ENCODE measurements at regions not wholly inside any gene's neighbourhood (a gene's known extent, or its start where the extent isn't known, plus 50 kb on each side); places are given as distances from the start of the nearest gene placed in this dataset.

DNA sequence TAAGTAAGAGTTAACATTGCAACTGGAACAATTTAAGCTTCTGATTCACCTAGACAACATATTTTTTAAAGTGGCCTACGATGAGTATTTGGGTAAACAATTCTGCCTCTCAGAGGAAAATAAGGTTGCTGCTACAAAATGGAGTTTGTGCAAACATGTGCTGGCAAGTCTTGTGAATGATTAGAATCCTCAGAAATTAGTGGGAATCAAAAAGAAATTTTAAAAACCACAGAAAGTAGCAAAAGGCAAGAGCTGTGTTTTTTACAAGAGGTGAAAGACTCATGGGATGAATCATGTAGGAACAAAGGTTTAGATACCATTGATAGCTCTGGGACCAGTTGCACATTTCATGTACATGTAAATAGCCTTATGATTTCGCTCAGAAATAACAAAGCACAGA lies 561.6 kb downstream of the TAF11L14 start:
- Mint-ChIP-seq H3K9me3 (peaks cover 22% of the 10 kb centered on the region), H3K36me3 (ENCODE audit: low read depth) (no peaks in the 10 kb centered on the region), H3K27ac (no peak overlapping the region), H3K27me3 (no peaks in the 10 kb centered on the region), H3K4me1 (no peaks in the 10 kb centered on the region), H3K4me3 (no peak overlapping the region)
- ChIA-PET POLR2A (no interaction called here), CTCF (no interaction called here)
- DNase-seq (no peak), ATAC-seq (ENCODE audit: low read depth) (no peak)
- TF ChIP-seq, protein P1, sequence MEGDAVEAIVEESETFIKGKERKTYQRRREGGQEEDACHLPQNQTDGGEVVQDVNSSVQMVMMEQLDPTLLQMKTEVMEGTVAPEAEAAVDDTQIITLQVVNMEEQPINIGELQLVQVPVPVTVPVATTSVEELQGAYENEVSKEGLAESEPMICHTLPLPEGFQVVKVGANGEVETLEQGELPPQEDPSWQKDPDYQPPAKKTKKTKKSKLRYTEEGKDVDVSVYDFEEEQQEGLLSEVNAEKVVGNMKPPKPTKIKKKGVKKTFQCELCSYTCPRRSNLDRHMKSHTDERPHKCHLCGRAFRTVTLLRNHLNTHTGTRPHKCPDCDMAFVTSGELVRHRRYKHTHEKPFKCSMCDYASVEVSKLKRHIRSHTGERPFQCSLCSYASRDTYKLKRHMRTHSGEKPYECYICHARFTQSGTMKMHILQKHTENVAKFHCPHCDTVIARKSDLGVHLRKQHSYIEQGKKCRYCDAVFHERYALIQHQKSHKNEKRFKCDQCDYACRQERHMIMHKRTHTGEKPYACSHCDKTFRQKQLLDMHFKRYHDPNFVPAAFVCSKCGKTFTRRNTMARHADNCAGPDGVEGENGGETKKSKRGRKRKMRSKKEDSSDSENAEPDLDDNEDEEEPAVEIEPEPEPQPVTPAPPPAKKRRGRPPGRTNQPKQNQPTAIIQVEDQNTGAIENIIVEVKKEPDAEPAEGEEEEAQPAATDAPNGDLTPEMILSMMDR (IDR thresholded peaks at IDR 0.05): no peak
- intact Hi-C loops (cut with micrococcal nuclease): no loop called here

DNA sequence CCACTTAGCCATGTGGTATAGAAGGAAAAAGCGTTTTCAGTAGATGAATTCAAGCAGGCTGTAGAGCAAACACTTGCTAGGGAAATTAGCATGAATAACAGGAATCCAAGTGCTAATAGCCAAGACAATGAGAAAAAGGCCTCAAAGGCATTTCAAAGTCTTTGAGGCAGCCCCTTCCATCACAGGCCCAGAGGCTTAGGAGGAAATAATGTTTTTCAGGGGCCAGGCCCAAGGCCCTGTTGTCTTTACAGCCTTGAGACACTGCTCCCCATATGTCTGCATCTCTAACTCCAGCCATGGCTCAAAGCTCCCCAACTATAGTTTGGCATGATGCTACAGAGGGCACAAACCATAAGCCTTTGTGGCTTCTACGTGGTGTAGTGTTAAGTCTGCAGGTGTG lies 563.5 kb downstream of the TAF11L14 start:
- Mint-ChIP-seq H3K4me1 (no peaks in the 10 kb centered on the region), H3K27me3 (no peaks in the 10 kb centered on the region), H3K4me3 (no peak overlapping the region), H3K27ac (no peak overlapping the region), H3K36me3 (ENCODE audit: low read depth) (no peaks in the 10 kb centered on the region), H3K9me3 (peaks cover 11% of the 10 kb centered on the region)
- POLR2A ChIA-PET: no interaction called here
- no peak for ATAC-seq (ENCODE audit: low read depth)
- DNase-seq: no peak
- TF ChIP-seq, protein P1 (IDR thresholded peaks at IDR 0.05): no peak
- intact Hi-C loops (cut with micrococcal nuclease): no loop called here
- CTCF ChIA-PET: no interaction called here

DNA sequence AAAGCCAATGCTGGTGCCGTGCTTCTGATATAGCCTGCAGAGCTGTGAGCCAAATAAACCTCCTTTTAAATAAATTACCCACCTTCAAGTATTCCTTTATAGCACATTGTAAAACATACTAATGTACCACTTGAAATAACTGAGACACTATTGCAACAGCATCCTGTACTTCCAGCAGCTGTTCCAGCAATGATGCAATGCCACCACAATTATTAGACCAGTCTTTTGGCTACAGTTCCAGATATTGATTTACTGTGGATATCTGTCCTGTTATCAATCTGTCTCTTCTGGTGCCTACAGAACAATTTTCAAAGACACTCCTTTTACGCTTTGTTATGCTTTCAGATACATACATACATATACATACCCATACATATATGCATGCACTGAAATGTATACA lies 567.9 kb downstream of the TAF11L14 start:
- no peak overlapping the region for H3K27ac Mint-ChIP-seq
- intact Hi-C loops (cut with micrococcal nuclease): no loop called here
- TF ChIP-seq, protein P1 (IDR thresholded peaks at IDR 0.05): no peak
- POLR2A ChIA-PET: no interaction called here
- no peak for DNase-seq
- no peaks in the 10 kb centered on the region for H3K36me3 Mint-ChIP-seq (ENCODE audit: low read depth)
- H3K4me1 Mint-ChIP-seq: no peaks in the 10 kb centered on the region
- H3K4me3 Mint-ChIP-seq: no peak overlapping the region
- peaks cover 8% of the 10 kb centered on the region for H3K9me3 Mint-ChIP-seq
- ATAC-seq (ENCODE audit: low read depth): no peak
- H3K27me3 Mint-ChIP-seq: no peaks in the 10 kb centered on the region
- CTCF ChIA-PET: no interaction called here

DNA sequence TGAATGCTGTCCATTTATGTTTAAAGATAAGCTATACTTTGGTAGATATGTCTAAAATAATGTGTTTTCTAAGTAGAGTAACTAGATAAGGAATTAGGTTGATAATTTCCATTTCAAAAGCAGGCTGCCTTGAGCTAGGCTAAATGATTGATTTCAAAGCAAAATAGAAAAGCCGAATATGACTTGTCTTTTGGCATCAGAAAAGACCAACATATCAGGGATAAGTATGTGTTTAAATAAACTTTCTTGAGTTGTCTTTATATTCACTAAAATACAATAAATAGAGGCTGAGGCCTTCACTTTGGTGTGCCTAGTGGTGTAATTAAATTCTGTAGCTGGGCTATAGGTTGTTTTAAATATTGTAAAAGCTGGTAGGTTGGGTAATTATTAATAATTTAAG lies 569.0 kb downstream of the TAF11L14 start:
- H3K27ac Mint-ChIP-seq: no peak overlapping the region
- H3K4me3 Mint-ChIP-seq: no peak overlapping the region
- intact Hi-C loops (cut with micrococcal nuclease): no loop called here
- ATAC-seq (ENCODE audit: low read depth) (no peak), DNase-seq (no peak)
- TF ChIP-seq, protein P1 (IDR thresholded peaks at IDR 0.05): no peak
- no peaks in the 10 kb centered on the region for H3K36me3 Mint-ChIP-seq (ENCODE audit: low read depth)
- POLR2A ChIA-PET: no interaction called here
- CTCF ChIA-PET: no interaction called here
- H3K27me3 Mint-ChIP-seq: no peaks in the 10 kb centered on the region
- H3K9me3 Mint-ChIP-seq: peaks cover 5% of the 10 kb centered on the region
- no peaks in the 10 kb centered on the region for H3K4me1 Mint-ChIP-seq

DNA sequence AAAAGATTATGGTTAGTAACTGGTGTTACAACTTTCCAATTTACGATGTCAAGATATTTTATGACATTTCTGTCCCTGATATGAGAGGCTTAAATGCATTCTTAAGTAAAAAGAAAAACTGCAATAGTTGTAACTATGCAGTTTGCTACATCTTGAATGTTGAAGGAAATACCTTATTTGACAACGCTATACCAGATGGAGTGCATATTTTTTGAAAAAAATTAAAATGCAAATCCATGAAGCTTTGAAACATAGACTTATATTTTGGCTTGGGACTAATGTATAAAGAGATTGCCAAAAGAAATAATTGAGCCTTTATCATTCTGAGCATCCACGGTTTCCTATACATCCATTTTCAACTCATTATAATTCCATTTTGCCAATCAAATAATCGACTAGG lies 579.4 kb downstream of the TAF11L14 start:
- peaks cover 11% of the 10 kb centered on the region for H3K9me3 Mint-ChIP-seq
- H3K36me3 Mint-ChIP-seq (ENCODE audit: low read depth): no peaks in the 10 kb centered on the region
- H3K27me3 Mint-ChIP-seq: no peaks in the 10 kb centered on the region
- intact Hi-C loops (cut with micrococcal nuclease): no loop called here
- H3K4me1 Mint-ChIP-seq: no peaks in the 10 kb centered on the region
- no peak overlapping the region for H3K4me3 Mint-ChIP-seq
- TF ChIP-seq, protein P1 (IDR thresholded peaks at IDR 0.05): no peak
- ChIA-PET POLR2A (no interaction called here), CTCF (no interaction called here)
- ATAC-seq (ENCODE audit: low read depth) (no peak), DNase-seq (no peak)
- no peak overlapping the region for H3K27ac Mint-ChIP-seq

All from activated B cell treated with CpG ODN at 0.5 μM for 24 hours (primary cell).